Mesenchymal stem cell (in vitro differentiated cells and primary cell): ENCODE measurements at regions not wholly inside any gene's neighbourhood (a gene's known extent, or its start where the extent isn't known, plus 50 kb on each side); places are given as distances from the start of the nearest gene placed in this dataset.

Experiments
- DNase-seq: peaks from one replicate; pipeline ENCODE4 v3.0.0-alpha.2; 2013
- H2AFZ ChIP-seq: one replicate; pipeline ENCODE4 v1.6.1; 2013; ENCODE audit warnings: low read depth, mild to moderate bottlenecking, control low read depth, inconsistent platforms, low read length, moderate library complexity
- H2AK5ac ChIP-seq: 2 replicates; pipeline ENCODE4 v1.6.1; 2013; ENCODE audit warnings: low read length, moderate library complexity, mild to moderate bottlenecking, inconsistent platforms; ENCODE audit not compliant: severe bottlenecking
- H2BK120ac ChIP-seq: one replicate; pipeline ENCODE4 v1.6.1; 2013; ENCODE audit warnings: low read depth, mild to moderate bottlenecking, inconsistent platforms, low read length, moderate library complexity
- H2BK12ac ChIP-seq, 2 experiments: one replicate each; pipeline ENCODE4 v1.6.1; 2013; ENCODE audit warnings: inconsistent platforms in 2 of 2, low read length in 2 of 2, mild to moderate bottlenecking in 2 of 2, moderate library complexity in 2 of 2, control low read depth in 1 of 2
- H2BK15ac ChIP-seq: one replicate; pipeline ENCODE4 v1.6.1; 2013; ENCODE audit warnings: mild to moderate bottlenecking, low read depth, inconsistent platforms; ENCODE audit not compliant: poor library complexity, severe bottlenecking
- H2BK5ac ChIP-seq: 2 replicates; pipeline ENCODE4 v1.6.1; 2013; ENCODE audit warnings: low read depth, mild to moderate bottlenecking, low read length, control low read depth, inconsistent platforms; ENCODE audit not compliant: poor library complexity, severe bottlenecking
- H3K14ac ChIP-seq, 2 experiments: one replicate each; pipeline ENCODE4 v1.6.1; 2013; ENCODE audit warnings: inconsistent platforms in 2 of 2, low read length in 2 of 2, control low read depth in 1 of 2, mild to moderate bottlenecking in 1 of 2, moderate library complexity in 1 of 2
- H3K18ac ChIP-seq, 2 experiments: one replicate each; pipeline ENCODE4 v1.6.1; 2013; ENCODE audit warnings: inconsistent platforms in 2 of 2, low read length in 2 of 2, control low read depth in 1 of 2, low read depth in 1 of 2, mild to moderate bottlenecking in 1 of 2
- H3K23ac ChIP-seq, 2 experiments: one replicate each; pipeline ENCODE4 v1.6.1; 2013; ENCODE audit warnings: inconsistent platforms in 2 of 2, low read length in 2 of 2, mild to moderate bottlenecking in 2 of 2, moderate library complexity in 2 of 2, control low read depth in 1 of 2
- H3K27ac ChIP-seq: 2 replicates; pipeline ENCODE4 v1.5.1; 2013; ENCODE audit warnings: mild to moderate bottlenecking, moderate library complexity, low read length, control low read depth, inconsistent platforms; ENCODE audit not compliant: poor library complexity, severe bottlenecking
- H3K27me3 ChIP-seq, 2 experiments: 2 replicates each; pipeline versions ENCODE4 v1.6.1 to v1.7.0; 2013; ENCODE audit warnings: low read length in 2 of 2, mild to moderate bottlenecking in 2 of 2, moderate library complexity in 2 of 2, control low read depth in 1 of 2, inconsistent platforms in 1 of 2; ENCODE audit not compliant: control insufficient read depth in 1 of 2, insufficient read depth in 1 of 2
- H3K36me3 ChIP-seq, 2 experiments: 2 replicates each; pipeline versions ENCODE4 v1.6.1 to v1.7.0; 2013; ENCODE audit warnings: low read length in 2 of 2, control low read depth in 1 of 2, inconsistent platforms in 1 of 2, low read depth in 1 of 2, mild to moderate bottlenecking in 1 of 2; ENCODE audit not compliant: insufficient read depth in 2 of 2, control insufficient read depth in 1 of 2
- H3K4ac ChIP-seq, 2 experiments: one replicate each; pipeline ENCODE4 v1.6.1; 2013; ENCODE audit warnings: inconsistent platforms in 2 of 2, low read length in 2 of 2, mild to moderate bottlenecking in 2 of 2, moderate library complexity in 2 of 2, control low read depth in 1 of 2, low read depth in 1 of 2
- H3K4me1 ChIP-seq: 2 replicates; pipeline ENCODE4 v1.6.1; 2013; ENCODE audit warnings: low read depth, low read length, control low read depth; ENCODE audit not compliant: control insufficient read depth, insufficient read depth
- H3K4me2 ChIP-seq: 2 replicates; pipeline ENCODE4 v1.6.1; 2013; ENCODE audit warnings: low read length, mild to moderate bottlenecking, inconsistent platforms; ENCODE audit not compliant: poor library complexity, severe bottlenecking
- H3K4me3 ChIP-seq, 2 experiments: 2 replicates each; pipeline versions ENCODE4 v1.5.1 to v1.7.0; 2013; ENCODE audit warnings: low read length in 2 of 2, mild to moderate bottlenecking in 2 of 2, control low read depth in 1 of 2, low read depth in 1 of 2; ENCODE audit not compliant: insufficient read depth in 1 of 2
- H3K79me1 ChIP-seq: replicated peaks from 2 replicates; pipeline ENCODE4 v1.6.1; 2013; ENCODE audit warnings: mild to moderate bottlenecking, control low read depth, low read length, inconsistent platforms; ENCODE audit not compliant: poor library complexity, severe bottlenecking
- H3K9ac ChIP-seq: 2 replicates; pipeline ENCODE4 v1.7.0; 2013; ENCODE audit warnings: mild to moderate bottlenecking, low read length, moderate library complexity
- H3K9me3 ChIP-seq: 2 replicates; pipeline ENCODE4 v1.7.0; 2013; ENCODE audit warnings: mild to moderate bottlenecking, low read length; ENCODE audit not compliant: control insufficient read depth
- H4K8ac ChIP-seq: one replicate; pipeline ENCODE4 v1.6.1; 2013; ENCODE audit warnings: inconsistent platforms, mild to moderate bottlenecking, low read length, moderate library complexity
- H4K91ac ChIP-seq: one replicate; pipeline ENCODE4 v1.6.1; 2013; ENCODE audit warnings: mild to moderate bottlenecking, low read length, inconsistent platforms
- WGBS: methylation state at CpG from one replicate; pipeline ENCODE4 v1.1.7; 2013; ENCODE audit warnings: mixed read lengths; 5-methylcytosine and 5-hydroxymethylcytosine counted together

GRCh38 chr13:82729401-82729800 is 1152.9 kb downstream of the SLITRK1 start:
- H2AK5ac ChIP-seq = no peak overlapping the region
- H3K36me3 ChIP-seq = no peaks in the 10 kb centered on the region
- no peak overlapping the region for H3K27ac ChIP-seq
- H2AFZ ChIP-seq = no peak overlapping the region
- H2BK12ac ChIP-seq = no peak overlapping the region
- WGBS = no CpG with 5 or more reads among the region's 1 CpG
- no peak overlapping the region for H3K14ac ChIP-seq
- H3K4me1 ChIP-seq = no peaks in the 10 kb centered on the region
- H3K4ac ChIP-seq = no peak overlapping the region
- no peak overlapping the region for H2BK15ac ChIP-seq
- no peak overlapping the region for H4K8ac ChIP-seq
- H3K9ac ChIP-seq = no peak overlapping the region
- no peak overlapping the region for H3K18ac ChIP-seq
- H2BK5ac ChIP-seq = no peak overlapping the region
- H3K23ac ChIP-seq = no peak overlapping the region
- no peak overlapping the region for H2BK120ac ChIP-seq
- H3K9me3 ChIP-seq = no peaks in the 10 kb centered on the region
- no peaks in the 10 kb centered on the region for H3K79me1 ChIP-seq
- no peak overlapping the region for H3K4me2 ChIP-seq
- H3K4me3 ChIP-seq = no peak overlapping the region
- H3K27me3 ChIP-seq = no peaks in the 10 kb centered on the region
- H4K91ac ChIP-seq = no peak overlapping the region
- no peak for DNase-seq

GRCh38 chr13:82720986-82721385 is 1161.3 kb downstream of the SLITRK1 start:
- no peak overlapping the region for H3K4ac ChIP-seq
- H3K9me3 ChIP-seq = no peaks in the 10 kb centered on the region
- no peak overlapping the region for H2BK5ac ChIP-seq
- no peak for DNase-seq
- no peaks in the 10 kb centered on the region for H3K79me1 ChIP-seq
- no peak overlapping the region for H3K9ac ChIP-seq
- no peak overlapping the region for H3K23ac ChIP-seq
- H3K4me3 ChIP-seq = no peak overlapping the region
- H4K8ac ChIP-seq = no peak overlapping the region
- H2BK120ac ChIP-seq = no peak overlapping the region
- H3K4me1 ChIP-seq = peaks cover 2% of the 10 kb centered on the region
- no peak overlapping the region for H4K91ac ChIP-seq
- no peaks in the 10 kb centered on the region for H3K36me3 ChIP-seq
- H3K27me3 ChIP-seq = no peaks in the 10 kb centered on the region
- no peak overlapping the region for H3K4me2 ChIP-seq
- no peak overlapping the region for H3K27ac ChIP-seq
- no peak overlapping the region for H2BK15ac ChIP-seq
- H2AK5ac ChIP-seq = no peak overlapping the region
- H3K18ac ChIP-seq = no peak overlapping the region
- no peak overlapping the region for H2BK12ac ChIP-seq
- no CpG with 5 or more reads among the region's 2 CpGs for WGBS
- no peak overlapping the region for H2AFZ ChIP-seq
- no peak overlapping the region for H3K14ac ChIP-seq

GRCh38 chr13:82719987-82720386 is 1162.3 kb downstream of the SLITRK1 start:
- no peak overlapping the region for H2AFZ ChIP-seq
- no peak overlapping the region for H3K27ac ChIP-seq
- H2BK120ac ChIP-seq = no peak overlapping the region
- H3K27me3 ChIP-seq = no peaks in the 10 kb centered on the region
- H2BK15ac ChIP-seq = no peak overlapping the region
- no peaks in the 10 kb centered on the region for H3K79me1 ChIP-seq
- no peaks in the 10 kb centered on the region for H3K36me3 ChIP-seq
- no peaks in the 10 kb centered on the region for H3K9me3 ChIP-seq
- no peak overlapping the region for H3K9ac ChIP-seq
- no peak overlapping the region for H3K4ac ChIP-seq
- H4K91ac ChIP-seq = no peak overlapping the region
- H3K14ac ChIP-seq = no peak overlapping the region
- no peak overlapping the region for H2AK5ac ChIP-seq
- no peak for DNase-seq
- no peak overlapping the region for H3K18ac ChIP-seq
- H2BK5ac ChIP-seq = no peak overlapping the region
- H4K8ac ChIP-seq = no peak overlapping the region
- no peak overlapping the region for H3K4me3 ChIP-seq
- no peak overlapping the region for H2BK12ac ChIP-seq
- H3K23ac ChIP-seq = no peak overlapping the region
- H3K4me2 ChIP-seq = no peak overlapping the region
- peaks cover 2% of the 10 kb centered on the region for H3K4me1 ChIP-seq
- WGBS = 100% methylated on average over 1 of the region's 1 CpG

- H3K27ac ChIP-seq = no peak overlapping the region
- H2BK120ac ChIP-seq = no peak overlapping the region
- no peak overlapping the region for H3K18ac ChIP-seq
- 75% methylated on average over 1 of the region's 2 CpGs for WGBS
- H2AK5ac ChIP-seq = no peak overlapping the region
- no peak overlapping the region for H4K8ac ChIP-seq
- peaks cover 2% of the 10 kb centered on the region for H3K4me1 ChIP-seq
- no peak overlapping the region for H3K4me3 ChIP-seq
- no peak overlapping the region for H4K91ac ChIP-seq
- no peak overlapping the region for H3K9ac ChIP-seq
- peak; percentile 15 for DNase-seq
- H2BK5ac ChIP-seq = no peak overlapping the region
- H3K4ac ChIP-seq = no peak overlapping the region
- no peak overlapping the region for H2AFZ ChIP-seq
- no peak overlapping the region for H2BK12ac ChIP-seq
- no peak overlapping the region for H3K23ac ChIP-seq
- H3K14ac ChIP-seq = no peak overlapping the region
- no peaks in the 10 kb centered on the region for H3K79me1 ChIP-seq
- no peaks in the 10 kb centered on the region for H3K9me3 ChIP-seq
- H3K36me3 ChIP-seq = no peaks in the 10 kb centered on the region
- no peak overlapping the region for H2BK15ac ChIP-seq
- no peaks in the 10 kb centered on the region for H3K27me3 ChIP-seq
- H3K4me2 ChIP-seq = no peak overlapping the region
These were observed 1165.0 kb downstream of the SLITRK1 start for GRCh38 chr13:82717249-82717648.
